ENCODE measurements at regions not wholly inside any gene's neighbourhood (a gene's known extent, or its start where the extent isn't known, plus 50 kb on each side); places are given as distances from the start of the nearest gene placed in this dataset.

DNA sequence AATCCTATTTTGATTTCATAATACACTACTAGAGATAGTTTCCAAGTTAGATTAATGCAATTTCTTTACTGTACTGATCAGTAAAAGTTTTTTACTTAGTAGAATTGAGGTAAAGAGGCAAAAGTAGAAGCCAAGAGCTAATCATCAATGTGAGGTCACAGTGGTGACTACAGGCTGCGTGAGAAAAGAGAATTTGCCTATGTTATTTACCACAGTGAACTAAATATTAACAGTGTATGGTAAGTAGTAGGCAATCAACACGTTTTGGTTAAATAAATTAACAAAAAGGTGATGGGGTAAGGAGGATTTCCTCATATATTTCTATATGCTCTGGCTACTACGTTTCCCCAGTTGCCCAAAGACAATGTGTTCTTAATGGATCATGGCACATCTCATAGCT is 202.2 kb upstream of the CMC1 start:
- TF ChIP-seq CTCF (IDR thresholded peaks at IDR 0.05) (no peak), POLR2A (IDR thresholded peaks at IDR 0.05) (no peak)
